ENCODE measurements at regions not wholly inside any gene's neighbourhood (a gene's known extent, or its start where the extent isn't known, plus 50 kb on each side); places are given as distances from the start of the nearest gene placed in this dataset.

- DNase-seq (ENCODE audit: extremely low spot score): no peak
- Histone ChIP-seq H3K4me3 (ENCODE audit: low read depth, low read length) (no peak overlapping the region), H3K27ac (ENCODE audit: low read depth) (no peak overlapping the region), H3K36me3 (ENCODE audit: insufficient read depth) (no peaks in the 10 kb centered on the region), H3K4me1 (ENCODE audit: insufficient read depth) (no peaks in the 10 kb centered on the region)
- WGBS: 80% methylated on average over 4 of the region's 4 CpGs
These were observed 1342.6 kb upstream of the SPRY2 start for GRCh38 chr13:81683521-81683920.

- H3K27ac ChIP-seq (ENCODE audit: low read depth): no peak overlapping the region
- WGBS: 82% methylated on average over 2 of the region's 2 CpGs
- no peaks in the 10 kb centered on the region for H3K4me1 ChIP-seq (ENCODE audit: insufficient read depth)
- DNase-seq (ENCODE audit: extremely low spot score): no peak
- no peak overlapping the region for H3K4me3 ChIP-seq (ENCODE audit: low read depth, low read length)
- H3K36me3 ChIP-seq (ENCODE audit: insufficient read depth): no peaks in the 10 kb centered on the region
These were observed 1341.2 kb upstream of the SPRY2 start for GRCh38 chr13:81682081-81682630.

DNA sequence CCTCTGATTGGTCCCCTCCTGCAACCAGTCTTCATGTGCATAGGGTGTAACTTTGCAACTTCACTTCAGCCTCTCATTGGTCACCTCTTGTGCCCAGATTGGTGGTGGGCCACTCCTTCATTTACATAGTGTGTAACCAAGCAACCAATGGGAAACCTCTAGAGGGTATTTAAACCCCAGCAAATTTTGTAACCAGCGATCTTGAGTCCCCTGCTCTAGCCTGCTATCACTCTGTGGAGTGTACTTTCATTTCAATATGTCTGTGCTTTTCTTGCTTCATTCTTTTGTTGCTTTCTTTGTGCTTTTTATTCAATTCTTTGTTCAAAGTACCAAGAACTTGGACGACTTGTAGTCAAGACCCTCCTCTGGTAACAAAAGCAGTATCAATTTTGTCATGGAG is 1336.9 kb upstream of the SPRY2 start:
- H3K4me1 ChIP-seq (ENCODE audit: insufficient read depth): no peaks in the 10 kb centered on the region
- whole genome bisulfite sequencing: 69% methylated on average over 2 of the region's 2 CpGs
- no peak overlapping the region for H3K27ac ChIP-seq (ENCODE audit: low read depth)
- DNase-seq (ENCODE audit: extremely low spot score): no peak
- no peaks in the 10 kb centered on the region for H3K36me3 ChIP-seq (ENCODE audit: insufficient read depth)
- H3K4me3 ChIP-seq (ENCODE audit: low read depth, low read length): no peak overlapping the region

DNA sequence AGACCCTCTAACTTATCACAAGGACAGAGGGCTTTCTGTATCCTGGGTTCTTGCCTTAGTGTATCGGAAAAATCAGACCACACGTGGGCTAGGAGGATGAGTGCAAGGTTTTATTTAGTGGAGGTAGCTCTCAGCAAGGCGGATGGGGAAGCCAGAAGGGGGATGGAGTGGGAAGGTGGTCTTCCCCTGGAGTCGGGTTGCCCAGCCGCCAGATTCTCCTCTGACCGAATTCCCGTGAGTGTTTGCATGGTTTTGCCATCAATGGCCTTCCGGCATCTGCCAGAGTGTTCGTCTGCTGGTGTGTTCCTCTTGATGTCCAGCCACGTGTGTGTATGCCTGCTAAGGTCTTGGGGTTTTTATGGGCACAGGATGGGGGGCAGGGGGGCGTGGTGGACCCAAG is 1335.1 kb upstream of the SPRY2 start:
- no peak for DNase-seq (ENCODE audit: extremely low spot score)
- Histone ChIP-seq H3K36me3 (ENCODE audit: insufficient read depth) (no peaks in the 10 kb centered on the region), H3K4me3 (ENCODE audit: low read depth, low read length) (no peak overlapping the region), H3K27ac (ENCODE audit: low read depth) (no peak overlapping the region), H3K4me1 (ENCODE audit: insufficient read depth) (no peaks in the 10 kb centered on the region)
- WGBS: 91% methylated on average over 11 of the region's 11 CpGs

DNA sequence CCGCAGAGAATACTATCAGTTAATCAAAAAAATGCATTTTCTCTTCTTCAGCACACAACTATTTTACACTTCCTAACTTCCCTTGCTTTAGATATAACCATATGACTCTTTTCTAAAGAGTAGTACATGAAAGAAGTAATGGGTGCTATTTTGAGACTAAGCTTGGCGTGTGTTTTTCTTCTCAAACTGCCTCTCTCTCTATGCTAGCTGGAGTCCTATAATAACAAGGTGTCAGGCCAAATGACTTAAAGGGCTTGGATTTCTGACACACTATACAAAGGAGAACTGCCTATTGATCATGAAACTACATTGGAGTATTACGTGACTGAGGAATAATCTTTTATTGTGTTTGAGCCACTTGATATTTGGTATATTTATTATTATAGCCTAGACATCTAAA is 1330.1 kb upstream of the SPRY2 start:
- no peaks in the 10 kb centered on the region for H3K36me3 ChIP-seq (ENCODE audit: insufficient read depth)
- no peak for DNase-seq (ENCODE audit: extremely low spot score)
- H3K4me3 ChIP-seq (ENCODE audit: low read depth, low read length): no peak overlapping the region
- H3K27ac ChIP-seq (ENCODE audit: low read depth): no peak overlapping the region
- WGBS: 85% methylated on average over 3 of the region's 3 CpGs
- H3K4me1 ChIP-seq (ENCODE audit: insufficient read depth): no peaks in the 10 kb centered on the region

GRCh38 chr13:81670048-81670447 is 1329.1 kb upstream of the SPRY2 start:
- no peak overlapping the region for H3K4me3 ChIP-seq (ENCODE audit: low read depth, low read length)
- no peak overlapping the region for H3K27ac ChIP-seq (ENCODE audit: low read depth)
- WGBS: 59% methylated on average over 2 of the region's 2 CpGs
- DNase-seq (ENCODE audit: extremely low spot score): no peak
- no peaks in the 10 kb centered on the region for H3K36me3 ChIP-seq (ENCODE audit: insufficient read depth)
- no peaks in the 10 kb centered on the region for H3K4me1 ChIP-seq (ENCODE audit: insufficient read depth)

GRCh38 chr13:81664872-81665271 is 1323.9 kb upstream of the SPRY2 start:
- DNase-seq (ENCODE audit: extremely low spot score): no peak
- no peak overlapping the region for H3K27ac ChIP-seq (ENCODE audit: low read depth)
- no peaks in the 10 kb centered on the region for H3K36me3 ChIP-seq (ENCODE audit: insufficient read depth)
- WGBS: 96% methylated on average over 2 of the region's 2 CpGs
- no peak overlapping the region for H3K4me3 ChIP-seq (ENCODE audit: low read depth, low read length)
- H3K4me1 ChIP-seq (ENCODE audit: insufficient read depth): no peaks in the 10 kb centered on the region

GRCh38 chr13:81659984-81660383 is 1319.1 kb upstream of the SPRY2 start:
- H3K36me3 ChIP-seq (ENCODE audit: insufficient read depth): no peaks in the 10 kb centered on the region
- H3K27ac ChIP-seq (ENCODE audit: low read depth): no peak overlapping the region
- no peak for DNase-seq (ENCODE audit: extremely low spot score)
- WGBS: 81% methylated on average over 1 of the region's 1 CpG
- H3K4me1 ChIP-seq (ENCODE audit: insufficient read depth): no peaks in the 10 kb centered on the region
- H3K4me3 ChIP-seq (ENCODE audit: low read depth, low read length): no peak overlapping the region

GRCh38 chr13:81658598-81659370 is 1317.9 kb upstream of the SPRY2 start:
- Histone ChIP-seq H3K4me1 (ENCODE audit: insufficient read depth) (no peaks in the 10 kb centered on the region), H3K4me3 (ENCODE audit: low read depth, low read length) (no peak overlapping the region), H3K27ac (ENCODE audit: low read depth) (no peak overlapping the region), H3K36me3 (ENCODE audit: insufficient read depth) (no peaks in the 10 kb centered on the region)
- WGBS: 74% methylated on average over 8 of the region's 8 CpGs
- DNase-seq (ENCODE audit: extremely low spot score): no peak

DNA sequence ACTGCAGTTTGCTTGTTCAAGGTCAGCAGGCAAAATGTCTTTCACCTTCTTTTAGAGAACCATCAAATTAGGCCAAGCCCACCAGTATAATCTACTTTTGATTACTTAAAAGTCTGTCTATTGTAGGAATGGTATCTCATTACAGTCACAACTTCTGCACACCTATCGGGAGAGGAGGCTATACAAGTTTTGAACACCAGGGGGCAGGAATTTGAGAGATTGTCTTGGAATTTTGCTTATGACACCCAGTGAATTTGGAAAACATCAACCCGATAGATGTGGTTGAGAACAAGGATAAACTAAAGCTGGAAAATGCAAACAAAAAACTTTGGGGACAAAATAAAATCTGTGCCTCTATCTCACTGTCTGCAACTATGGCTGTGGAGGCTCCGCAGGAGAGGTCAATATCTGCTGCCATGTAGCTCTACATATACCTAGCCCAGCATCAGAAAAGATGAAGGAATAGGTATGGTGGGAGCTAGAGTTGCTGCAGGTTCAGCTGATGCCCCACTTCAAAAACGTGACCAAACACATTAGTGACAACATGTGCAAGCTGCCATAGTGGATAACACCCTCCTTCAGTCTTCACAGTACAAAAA is 1299.2 kb upstream of the SPRY2 start:
- no peaks in the 10 kb centered on the region for H3K36me3 ChIP-seq (ENCODE audit: insufficient read depth)

GRCh38 chr13:81637457-81637856 is 1296.5 kb upstream of the SPRY2 start:
- Histone ChIP-seq H3K27ac (ENCODE audit: low read depth) (no peak overlapping the region), H3K36me3 (ENCODE audit: insufficient read depth) (no peaks in the 10 kb centered on the region), H3K4me1 (ENCODE audit: insufficient read depth) (no peaks in the 10 kb centered on the region), H3K4me3 (ENCODE audit: low read depth, low read length) (no peak overlapping the region)
- DNase-seq (ENCODE audit: extremely low spot score): no peak
- 77% methylated on average over 2 of the region's 2 CpGs for WGBS

More for the DNA sequence above, 1299.2 kb upstream of the SPRY2 start:
- 84% methylated on average over 4 of the region's 4 CpGs for WGBS
- Histone ChIP-seq H3K4me1 (ENCODE audit: insufficient read depth) (no peaks in the 10 kb centered on the region), H3K27ac (ENCODE audit: low read depth) (no peak overlapping the region), H3K4me3 (ENCODE audit: low read depth, low read length) (no peak overlapping the region)
- no peak for DNase-seq (ENCODE audit: extremely low spot score)

DNA sequence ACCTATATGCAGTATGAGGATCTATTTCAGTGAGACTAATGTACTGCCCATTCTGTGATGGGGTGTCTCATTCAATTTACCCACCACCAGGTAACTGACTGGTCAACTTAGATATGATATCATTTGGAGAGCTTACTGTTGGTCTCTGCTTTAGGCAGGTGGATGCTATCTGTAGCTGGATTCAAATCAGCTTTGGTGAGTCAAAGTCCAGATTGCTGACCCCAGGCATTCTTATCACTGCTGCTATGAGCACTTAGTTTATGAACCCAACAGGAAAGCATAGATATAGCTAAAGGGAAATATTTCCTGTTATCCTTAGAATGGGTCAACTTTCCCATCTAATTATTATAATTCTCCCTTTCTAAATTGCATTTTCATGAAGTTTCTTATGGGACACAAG is 1295.2 kb upstream of the SPRY2 start:
- Histone ChIP-seq H3K36me3 (ENCODE audit: insufficient read depth) (no peaks in the 10 kb centered on the region), H3K4me3 (ENCODE audit: low read depth, low read length) (no peak overlapping the region), H3K27ac (ENCODE audit: low read depth) (no peak overlapping the region), H3K4me1 (ENCODE audit: insufficient read depth) (no peaks in the 10 kb centered on the region)
- no peak for DNase-seq (ENCODE audit: extremely low spot score)

GRCh38 chr13:81615031-81615430 is 1274.1 kb upstream of the SPRY2 start:
- 91% methylated on average over 2 of the region's 2 CpGs for WGBS
- DNase-seq (ENCODE audit: extremely low spot score): no peak
- no peak overlapping the region for H3K4me3 ChIP-seq (ENCODE audit: low read depth, low read length)
- no peak overlapping the region for H3K27ac ChIP-seq (ENCODE audit: low read depth)
- no peaks in the 10 kb centered on the region for H3K36me3 ChIP-seq (ENCODE audit: insufficient read depth)
- no peaks in the 10 kb centered on the region for H3K4me1 ChIP-seq (ENCODE audit: insufficient read depth)

DNA sequence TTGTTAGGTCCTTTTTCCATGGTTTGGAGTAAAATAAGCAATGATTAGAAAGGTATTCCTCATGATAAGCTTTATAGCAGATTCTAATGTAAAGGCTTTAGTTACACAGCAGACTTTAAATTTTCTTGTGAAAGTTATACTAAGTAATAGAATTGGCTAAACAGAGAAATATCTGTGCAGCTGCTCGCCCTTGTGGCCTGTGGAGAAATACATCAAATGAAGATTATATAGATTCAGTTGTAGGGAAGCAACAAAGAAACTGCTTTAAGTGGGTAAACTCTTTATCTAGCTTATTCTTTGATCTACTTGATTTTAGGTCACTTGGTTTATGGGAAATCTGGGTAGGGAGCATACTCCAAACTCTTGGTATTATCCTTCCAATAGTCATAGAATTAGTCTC is 1269.7 kb upstream of the SPRY2 start:
- Histone ChIP-seq H3K4me3 (ENCODE audit: low read depth, low read length) (no peak overlapping the region), H3K27ac (ENCODE audit: low read depth) (no peak overlapping the region), H3K36me3 (ENCODE audit: insufficient read depth) (no peaks in the 10 kb centered on the region), H3K4me1 (ENCODE audit: insufficient read depth) (no peaks in the 10 kb centered on the region)
- no peak for DNase-seq (ENCODE audit: extremely low spot score)
- 42% methylated on average over 1 of the region's 1 CpG for WGBS
